ENCODE measurements at regions not wholly inside any gene's neighbourhood (a gene's known extent, or its start where the extent isn't known, plus 50 kb on each side); places are given as distances from the start of the nearest gene placed in this dataset.

DNA sequence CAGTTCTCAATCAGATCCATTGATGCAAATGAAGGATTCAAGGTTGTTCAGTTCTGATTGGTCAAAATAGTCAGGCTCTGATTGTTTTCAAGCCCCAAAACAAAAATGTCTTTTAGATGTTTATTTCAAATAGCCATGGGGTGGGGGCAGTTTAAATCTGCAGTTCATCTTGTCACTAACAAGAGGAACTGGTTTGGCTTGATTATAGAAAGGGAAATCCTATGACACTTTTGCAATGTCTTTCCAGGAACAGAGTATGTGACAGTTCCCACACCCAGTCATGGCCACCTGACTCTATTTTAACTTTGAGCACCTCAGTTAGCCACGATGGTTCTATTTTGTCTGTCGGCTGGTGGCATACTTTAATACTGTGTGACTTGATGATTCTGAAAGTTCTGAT, 1544.1 kb downstream of the PLA2G4A start:
- CTCF ChIA-PET = no interaction called here
- H3K9me2 ChIP-seq (ENCODE audit: insufficient read depth) = no peaks in the 10 kb centered on the region; the same call in 1 of the 2 replicates
- intact Hi-C loops (cut with micrococcal nuclease; ENCODE audit: unreplicated experiment) = no loop called here

DNA sequence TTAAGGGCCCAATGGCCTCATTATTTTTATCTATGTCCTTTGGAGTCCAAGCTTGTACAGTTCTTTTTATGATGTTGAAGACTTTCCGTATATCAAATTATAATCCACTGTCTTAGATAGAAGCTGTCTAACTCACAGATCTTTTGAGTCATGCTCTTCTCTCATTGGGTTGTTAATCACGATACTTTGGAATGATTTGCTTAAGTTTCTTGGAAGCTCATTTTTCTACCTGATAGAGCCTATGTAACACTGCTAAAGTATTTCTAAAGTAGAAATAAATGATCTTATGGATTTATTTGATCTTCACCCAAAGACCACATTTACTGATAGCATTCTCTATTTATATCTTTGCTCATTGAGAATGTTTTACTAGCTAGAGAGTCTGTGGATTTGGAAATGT, 1554.1 kb downstream of the PLA2G4A start:
- Histone ChIP-seq H3K79me2 (ENCODE audit: low read depth) (no peaks in the 10 kb centered on the region), H3K9me2 (ENCODE audit: insufficient read depth) (no peaks in the 10 kb centered on the region), H3K36me3 (ENCODE audit: low read depth) (no peaks in the 10 kb centered on the region), H4K20me1 (ENCODE audit: insufficient read depth) (no peaks in the 10 kb centered on the region), H3K4me3 (no peak overlapping the region), H2AFZ (no peak overlapping the region), H3K9me3 (ENCODE audit: insufficient read depth, low read depth) (no peaks in the 10 kb centered on the region), H3K27me3 (ENCODE audit: insufficient read depth, low read depth) (no peaks in the 10 kb centered on the region), H3K27ac (no peak overlapping the region), H3F3A (ENCODE audit: insufficient read depth, low read depth) (no peaks in the 10 kb centered on the region), H3K4me2 (no peak overlapping the region), H3K4me1 (replicated peaks; ENCODE audit: insufficient read depth) (no peaks in the 10 kb centered on the region)
- intact Hi-C loops (cut with micrococcal nuclease; ENCODE audit: unreplicated experiment) = no loop called here
- ChIA-PET CTCF (no interaction called here), POLR2A (ENCODE audit: unreplicated experiment) (no interaction called here)
- no TSS peak for BruUV-seq (replicated peaks)
- no peak for TF ChIP-seq EZH2 (IDR thresholded peaks at IDR 0.05; ENCODE audit: low read depth)
- TF ChIP-seq CTCF (conservative IDR thresholded peaks at IDR 0.05) = no peak
- DNase-seq = no peak

More for the DNA sequence above, 1544.1 kb downstream of the PLA2G4A start:
- Histone ChIP-seq H4K20me1 (ENCODE audit: insufficient read depth) (no peaks in the 10 kb centered on the region), H3K4me3 (no peak overlapping the region), H3K36me3 (ENCODE audit: low read depth) (no peaks in the 10 kb centered on the region), H3K27ac (no peak overlapping the region), H3K9me3 (ENCODE audit: insufficient read depth, low read depth) (no peaks in the 10 kb centered on the region), H3K27me3 (ENCODE audit: insufficient read depth, low read depth) (no peaks in the 10 kb centered on the region), H3F3A (ENCODE audit: insufficient read depth, low read depth) (no peaks in the 10 kb centered on the region), H3K4me1 (replicated peaks; ENCODE audit: insufficient read depth) (no peaks in the 10 kb centered on the region), H3K4me2 (no peak overlapping the region), H3K79me2 (ENCODE audit: low read depth) (no peaks in the 10 kb centered on the region), H2AFZ (no peak overlapping the region)
- TF ChIP-seq EZH2 (IDR thresholded peaks at IDR 0.05; ENCODE audit: low read depth) (no peak), CTCF (conservative IDR thresholded peaks at IDR 0.05) (no peak)
- POLR2A ChIA-PET (ENCODE audit: unreplicated experiment) = no interaction called here
- peak in 1 of 2 experiments; percentile 1 for DNase-seq
- no TSS peak for BruUV-seq (replicated peaks)

DNA sequence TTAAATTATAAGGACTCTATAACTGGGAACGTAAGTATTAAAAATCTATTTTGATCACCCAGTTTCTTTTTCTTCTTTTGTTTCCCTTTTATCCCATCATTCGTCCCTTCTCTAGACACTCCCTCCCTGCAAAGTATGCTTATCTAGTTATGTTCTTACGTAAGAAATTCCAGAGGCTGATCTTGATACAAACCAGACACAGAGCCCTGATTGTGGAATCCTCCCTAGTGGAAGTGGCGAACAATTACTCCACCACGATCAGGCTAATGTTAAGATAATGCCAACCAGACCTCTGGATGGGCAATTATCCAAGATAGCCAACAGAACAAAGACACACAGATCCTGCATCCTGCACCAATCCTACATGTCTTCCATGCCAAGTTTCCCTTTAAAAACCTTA, 1557.4 kb downstream of the PLA2G4A start:
- Histone ChIP-seq H3K79me2 (ENCODE audit: low read depth) (no peaks in the 10 kb centered on the region), H3K4me3 (no peak overlapping the region), H3K9me2 (ENCODE audit: insufficient read depth) (no peaks in the 10 kb centered on the region), H3K4me1 (replicated peaks; ENCODE audit: insufficient read depth) (no peaks in the 10 kb centered on the region), H3K36me3 (ENCODE audit: low read depth) (no peaks in the 10 kb centered on the region), H3K9me3 (ENCODE audit: insufficient read depth, low read depth) (no peaks in the 10 kb centered on the region), H4K20me1 (ENCODE audit: insufficient read depth) (no peaks in the 10 kb centered on the region), H3K27me3 (ENCODE audit: insufficient read depth, low read depth) (no peaks in the 10 kb centered on the region), H3F3A (ENCODE audit: insufficient read depth, low read depth) (no peaks in the 10 kb centered on the region), H2AFZ (no peak overlapping the region), H3K4me2 (no peak overlapping the region), H3K27ac (no peak overlapping the region)
- ChIA-PET CTCF (no interaction called here), POLR2A (ENCODE audit: unreplicated experiment) (no interaction called here)
- TF ChIP-seq EZH2 (IDR thresholded peaks at IDR 0.05; ENCODE audit: low read depth) (no peak), CTCF (conservative IDR thresholded peaks at IDR 0.05) (no peak)
- BruUV-seq (replicated peaks) = no TSS peak
- intact Hi-C loops (cut with micrococcal nuclease; ENCODE audit: unreplicated experiment) = no loop called here
- DNase-seq = no peak

Data from PC-9 (cell line).